GM23338 (cell line): ENCODE measurements at regions not wholly inside any gene's neighbourhood (a gene's known extent, or its start where the extent isn't known, plus 50 kb on each side); places are given as distances from the start of the nearest gene placed in this dataset.

Source experiments
- ATAC-seq: fragments of 200-7000 bp; cut with Tn5 transposase; 3 replicates; pipeline ENCODE4 v1.9.1; 2020
- DNase-seq: peaks from one replicate; pipeline ENCODE4 v3.0.0-alpha.2; 2015; ENCODE audit warnings: low spot score
- H2AFZ ChIP-seq: fragments of 200-600 bp; sonication (generic); 2 replicates; pipeline ENCODE4 v1.8.0; 2016; ENCODE audit warnings: antibody characterized with exemption, mild to moderate bottlenecking, moderate library complexity
- H3F3A ChIP-seq: fragments of 200-600 bp; sonication (generic); replicated peaks from 2 replicates; pipeline ENCODE4 v1.8.0; 2017; ENCODE audit warnings: antibody characterized with exemption, mixed run types, low read depth
- H3K27ac ChIP-seq: fragments of 200-600 bp; sonication (generic); 2 replicates; pipeline ENCODE4 v1.6.1; 2016; ENCODE audit warnings: low read depth
- H3K27me3 ChIP-seq: fragments of 200-600 bp; sonication (generic); 2 replicates; pipeline ENCODE4 v1.8.0; 2016; ENCODE audit warnings: mild to moderate bottlenecking, mixed run types, moderate library complexity; ENCODE audit not compliant: insufficient read depth
- H3K36me3 ChIP-seq: fragments of 200-600 bp; sonication (generic); 2 replicates; pipeline ENCODE4 v1.8.0; 2016; ENCODE audit warnings: mild to moderate bottlenecking; ENCODE audit not compliant: insufficient read depth
- H3K4me1 ChIP-seq: fragments of 200-600 bp; sonication (generic); 2 replicates; pipeline ENCODE4 v1.8.0; 2016; ENCODE audit warnings: mild to moderate bottlenecking, moderate library complexity; ENCODE audit not compliant: insufficient read depth
- H3K4me2 ChIP-seq: fragments of 200-600 bp; sonication (generic); 2 replicates; pipeline ENCODE4 v1.7.1; 2017; ENCODE audit warnings: mixed run types
- H3K4me3 ChIP-seq: fragments of 200-600 bp; sonication (generic); 2 replicates; pipeline ENCODE4 v1.6.1; 2016; ENCODE audit warnings: mixed run types
- H3K79me2 ChIP-seq: fragments of 200-600 bp; sonication (generic); replicated peaks from 2 replicates; pipeline ENCODE4 v1.8.0; 2017; ENCODE audit warnings: mild to moderate bottlenecking; ENCODE audit not compliant: insufficient read depth
- H3K9me2 ChIP-seq: fragments of 200-600 bp; sonication (generic); 2 replicates; pipeline ENCODE4 v1.8.0; 2017; ENCODE audit not compliant: insufficient read depth
- H4K20me1 ChIP-seq: fragments of 200-600 bp; sonication (generic); replicated peaks from 2 replicates; pipeline ENCODE4 v1.8.0; 2017; ENCODE audit warnings: mild to moderate bottlenecking; ENCODE audit not compliant: insufficient read depth
- H3K27ac Mint-ChIP-seq: 2 replicates; pipeline ENCODE4 v1.8.0; 2020; ENCODE audit warnings: inconsistent platforms, mild to moderate bottlenecking, moderate library complexity, mixed read lengths
- H3K27me3 Mint-ChIP-seq: 3 replicates; pipeline ENCODE4 v1.8.0; 2022; ENCODE audit warnings: low read depth, mild to moderate bottlenecking, moderate library complexity, mixed read lengths, inconsistent platforms; ENCODE audit not compliant: insufficient read depth, poor library complexity
- H3K36me3 Mint-ChIP-seq: 3 replicates; pipeline ENCODE4 v1.8.0; 2021; ENCODE audit warnings: low read depth, mild to moderate bottlenecking, inconsistent platforms, moderate library complexity, mixed read lengths
- H3K4me1 Mint-ChIP-seq: 3 replicates; pipeline ENCODE4 v1.8.0; 2020; ENCODE audit warnings: mild to moderate bottlenecking, inconsistent platforms, mixed read lengths
- H3K4me3 Mint-ChIP-seq: 3 replicates; pipeline ENCODE4 v1.8.0; 2021; ENCODE audit warnings: moderate library complexity, mild to moderate bottlenecking, inconsistent platforms, mixed read lengths
- H3K9me3 Mint-ChIP-seq: 3 replicates; pipeline ENCODE4 v1.8.0; 2020; ENCODE audit warnings: moderate library complexity, mild to moderate bottlenecking, inconsistent platforms, mixed read lengths
- CREB1 ChIP-seq: fragments of 250-450 bp; sonication (Bioruptor Pico); IDR thresholded peaks from 2 replicates; pipeline ENCODE4 v1.5.0; 2020; ENCODE audit warnings: low read depth, mild to moderate bottlenecking, moderate library complexity
- CTCF ChIP-seq, 2 experiments: fragments of 200-600 bp in 1 of 2; sonication (generic) in 1 of 2; conservative IDR thresholded peaks; 2 replicates each; pipeline versions ENCODE4 v1.5.1 to v1.6.1; 2016 to 2017; ENCODE audit warnings: antibody characterized with exemption in 2 of 2, low read depth in 2 of 2, mild to moderate bottlenecking in 2 of 2, moderate library complexity in 1 of 2
- ETS1 ChIP-seq: IDR thresholded peaks from 2 replicates; pipeline ENCODE4 v1.6.1; 2016; ENCODE audit warnings: antibody characterized with exemption
- EZH2 ChIP-seq: fragments of 200-600 bp; sonication (generic); IDR thresholded peaks from one replicate; pipeline ENCODE4 v1.8.0; 2017; ENCODE audit warnings: antibody characterized with exemption, mild to moderate bottlenecking, low read depth; ENCODE audit not compliant: unreplicated experiment
- JUNB ChIP-seq: IDR thresholded peaks from one replicate; pipeline ENCODE4 v1.6.1; 2016; ENCODE audit warnings: antibody characterized with exemption; ENCODE audit not compliant: unreplicated experiment
- NANOG ChIP-seq: IDR thresholded peaks from 2 replicates; pipeline ENCODE4 v1.6.1; 2016; ENCODE audit warnings: antibody characterized with exemption, borderline replicate concordance
- REST ChIP-seq: IDR thresholded peaks from one replicate; pipeline ENCODE4 v1.6.1; 2018; ENCODE audit warnings: antibody characterized with exemption; ENCODE audit not compliant: unreplicated experiment
- ZNF331 ChIP-seq: fragments of 250-450 bp; sonication (Bioruptor Pico); IDR thresholded peaks from 2 replicates; pipeline ENCODE4 v1.5.0; 2020; ENCODE audit warnings: low read depth, mild to moderate bottlenecking, moderate library complexity

- DNase-seq (no peak), ATAC-seq (no peak)
- Mint-ChIP-seq H3K36me3 (no peaks in the 10 kb centered on the region), H3K4me3 (no peak overlapping the region), H3K9me3 (peaks cover 13% of the 10 kb centered on the region), H3K27me3 (no peaks in the 10 kb centered on the region), H3K4me1 (no peaks in the 10 kb centered on the region), H3K27ac (no peak overlapping the region)
- H2AFZ ChIP-seq, result no peak overlapping the region
- TF ChIP-seq ZNF331 (CRISPR knock-in tag) (no peak), CTCF (conservative IDR thresholded peaks at IDR 0.05; ENCODE audit: low read depth in 2 of 2) (no peak), JUNB (no peak), ETS1 (no peak), CREB1 (CRISPR knock-in tag) (no peak), REST (no peak), NANOG (no peak), EZH2 (no peak)
- no peak overlapping the region for H3K4me3 ChIP-seq
- H3K27ac ChIP-seq, result no peak overlapping the region
- no peaks in the 10 kb centered on the region for H3K79me2 ChIP-seq
- H3K4me1 ChIP-seq, result no peaks in the 10 kb centered on the region
- H3K4me2 ChIP-seq, result no peak overlapping the region
- H4K20me1 ChIP-seq, result no peaks in the 10 kb centered on the region
- H3K36me3 ChIP-seq, result no peaks in the 10 kb centered on the region
- no peaks in the 10 kb centered on the region for H3K27me3 ChIP-seq
- H3F3A ChIP-seq, result no peaks in the 10 kb centered on the region
- peaks cover 17% of the 10 kb centered on the region; the same call in 1 of the 2 replicates for H3K9me2 ChIP-seq
These were observed 289.4 kb upstream of the IGF1R start for GRCh38 chr15:98358971-98359370.

- no peak overlapping the region for H3K4me3 ChIP-seq
- no peaks in the 10 kb centered on the region for H3F3A ChIP-seq
- H3K79me2 ChIP-seq, result no peaks in the 10 kb centered on the region
- TF ChIP-seq REST (no peak), CREB1 (CRISPR knock-in tag) (no peak), NANOG (no peak), ZNF331 (CRISPR knock-in tag) (no peak), CTCF (conservative IDR thresholded peaks at IDR 0.05; ENCODE audit: low read depth in 2 of 2) (no peak)
- no peak overlapping the region for H3K27ac ChIP-seq
- H3K4me1 ChIP-seq, result no peaks in the 10 kb centered on the region
- H4K20me1 ChIP-seq, result no peaks in the 10 kb centered on the region
- no peak overlapping the region for H3K4me2 ChIP-seq
- peaks cover 9% of the 10 kb centered on the region; the same call in 1 of the 2 replicates for H3K9me2 ChIP-seq
- DNase-seq (no peak), ATAC-seq (peak; percentile 47; the same call in 2 of the 3 replicates)
- no peaks in the 10 kb centered on the region for H3K27me3 ChIP-seq
- no peaks in the 10 kb centered on the region for H3K36me3 ChIP-seq
- H2AFZ ChIP-seq, result peak overlapping the region; percentile 23; the same call in 1 of the 2 replicates
- no peaks in the 10 kb centered on the region for H3K36me3 Mint-ChIP-seq
- H3K27me3 Mint-ChIP-seq, result no peaks in the 10 kb centered on the region
- no peaks in the 10 kb centered on the region for H3K4me1 Mint-ChIP-seq
- H3K4me3 Mint-ChIP-seq, result no peak overlapping the region
- H3K9me3 Mint-ChIP-seq, result no peaks in the 10 kb centered on the region
- peak overlapping the region; percentile 22; the same call in 1 of the 2 replicates for H3K27ac Mint-ChIP-seq
These were observed 284.9 kb upstream of the IGF1R start for GRCh38 chr15:98363416-98363815.
